Hematopoietic multipotent progenitor cell treated with erythropoietin and hydrocortisone succinate and interleukin-3 and kit ligand, for 15 days (in vitro differentiated cells): ENCODE measurements at regions not wholly inside any gene's neighbourhood (a gene's known extent, or its start where the extent isn't known, plus 50 kb on each side); places are given as distances from the start of the nearest gene placed in this dataset.

Experiments
- DNase-seq: peaks from one replicate; pipeline ENCODE4 v3.0.0-alpha.2; 2015; ENCODE audit warnings: low spot score

DNA sequence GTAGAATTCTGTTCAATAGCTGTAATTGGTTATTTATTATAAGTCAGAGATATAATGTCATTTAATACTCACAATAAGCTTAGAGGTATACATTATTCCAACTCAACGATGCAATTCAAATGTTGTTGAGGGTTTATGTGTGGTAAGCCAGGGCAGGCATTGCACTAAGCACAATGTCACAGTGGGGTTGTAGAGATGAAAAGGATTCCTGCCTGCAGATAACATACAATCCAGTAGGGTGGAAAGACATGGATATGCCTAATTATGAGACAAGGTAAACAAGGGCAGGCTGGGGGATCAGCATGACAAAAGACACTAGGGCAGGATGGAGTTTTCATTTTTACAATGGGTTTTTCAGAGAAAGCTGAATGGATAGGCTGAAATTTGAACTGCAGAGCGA, 98.7 kb upstream of the PALM2AKAP2 start:
- no peak for DNase-seq

DNA sequence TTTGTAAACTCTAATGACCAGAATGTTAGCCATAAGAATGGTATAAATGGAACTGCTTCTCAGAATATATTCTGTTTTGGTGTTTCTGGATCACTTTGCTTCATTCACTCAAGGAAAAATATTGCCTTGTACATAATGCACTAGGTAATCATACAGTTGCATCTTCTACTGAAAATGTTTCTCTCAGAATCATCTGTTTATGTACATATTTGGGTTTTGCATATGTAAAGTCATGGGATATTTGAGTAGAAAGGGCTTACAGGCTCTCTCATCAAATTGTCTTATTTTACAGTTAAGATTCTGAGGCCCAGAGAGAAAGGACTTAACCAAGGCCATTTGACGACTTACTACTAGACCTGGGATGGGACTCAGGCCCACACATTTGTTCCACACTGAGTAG, 97.8 kb upstream of the PALM2AKAP2 start:
- no peak for DNase-seq

GRCh38 chr9:109683521-109683920, 96.5 kb upstream of the PALM2AKAP2 start:
- no peak for DNase-seq

GRCh38 chr9:109689701-109690100, 90.3 kb upstream of the PALM2AKAP2 start:
- DNase-seq: no peak

- DNase-seq: no peak
These were observed 81.0 kb upstream of the PALM2AKAP2 start for GRCh38 chr9:109699019-109699418.

- no peak for DNase-seq
These were observed 75.5 kb upstream of the PALM2AKAP2 start for GRCh38 chr9:109704546-109704945.

DNA sequence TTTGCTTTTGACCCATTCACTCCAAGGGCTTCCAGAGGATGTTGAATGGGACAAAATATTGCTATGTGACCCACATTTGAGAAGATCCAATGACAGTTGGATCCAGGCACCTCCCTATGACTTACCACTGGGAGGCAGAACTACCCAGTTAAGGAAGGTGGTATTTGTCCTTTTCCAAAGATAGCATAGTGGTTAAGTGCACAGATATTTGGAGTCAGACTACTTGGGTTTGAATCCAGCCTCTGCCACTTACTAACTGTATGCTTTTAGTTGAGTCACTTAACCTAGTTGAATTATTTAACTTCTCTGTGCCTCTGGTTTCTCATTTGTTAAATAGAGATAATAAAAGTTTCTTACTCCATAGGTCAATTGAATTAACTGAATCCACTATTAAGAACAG, 74.5 kb upstream of the PALM2AKAP2 start:
- no peak for DNase-seq

DNA sequence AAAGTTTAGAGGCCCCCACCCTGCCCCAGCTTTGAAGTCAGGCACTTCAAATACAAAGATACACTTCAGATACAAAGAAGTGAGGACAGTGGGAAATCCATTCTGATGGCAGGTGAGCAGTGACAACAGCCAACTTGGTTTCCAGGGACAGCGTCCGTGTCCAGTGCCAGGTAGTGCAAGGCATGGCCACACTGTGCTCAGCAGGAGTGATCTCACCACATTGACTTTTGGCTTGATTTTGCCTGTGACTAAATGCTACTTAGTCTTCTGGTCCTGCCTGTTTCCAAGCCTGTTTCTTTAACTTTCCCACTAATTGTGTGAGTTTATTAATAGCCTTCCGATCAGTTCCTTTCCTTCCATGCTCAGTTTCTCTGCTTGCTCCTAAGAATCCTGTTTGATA, 72.6 kb upstream of the PALM2AKAP2 start:
- DNase-seq: no peak

DNA sequence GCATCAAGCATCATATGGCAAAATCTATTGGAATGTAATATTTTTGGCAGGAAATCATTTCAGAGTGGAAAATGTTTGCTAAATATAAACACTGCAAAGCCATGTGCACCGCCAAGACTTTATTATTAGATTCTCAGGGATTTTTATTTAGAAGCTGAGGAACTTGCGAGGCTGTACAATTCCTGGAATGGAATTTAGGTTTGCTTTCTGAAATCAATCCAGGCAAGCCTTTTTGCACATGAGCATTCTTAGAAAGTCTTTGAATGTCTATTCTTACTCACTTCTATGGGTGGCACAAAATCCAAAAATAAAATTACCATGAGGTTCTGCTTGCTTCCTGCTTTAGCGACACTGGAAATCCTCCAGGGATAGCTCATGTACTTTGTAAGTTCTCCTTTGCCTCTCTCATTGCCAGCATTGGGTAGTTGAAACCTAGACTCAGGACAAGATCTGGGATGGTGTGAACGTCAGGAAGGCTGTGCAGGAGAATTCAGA, 71.5 kb upstream of the PALM2AKAP2 start:
- no peak for DNase-seq

DNA sequence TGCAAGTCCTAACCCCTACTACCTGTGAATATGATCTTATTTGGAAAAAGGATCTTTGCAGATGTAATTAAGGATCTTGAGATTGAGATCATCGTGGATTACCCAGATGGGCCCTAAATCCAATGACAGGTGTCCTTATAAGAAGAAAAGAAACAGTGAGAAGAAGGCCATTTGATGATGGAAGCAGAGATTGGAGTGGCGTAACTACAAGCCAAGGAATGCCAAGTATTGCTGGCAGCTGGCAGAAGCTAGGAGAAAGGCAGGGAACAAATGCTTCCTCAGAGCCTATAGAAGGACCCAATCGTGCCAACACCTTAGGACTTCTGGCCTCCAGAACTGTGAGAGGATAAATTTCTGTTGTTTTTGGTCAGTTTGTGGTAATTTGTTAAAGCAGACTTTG, 70.1 kb upstream of the PALM2AKAP2 start:
- no peak for DNase-seq

GRCh38 chr9:109710830-109711229, 69.2 kb upstream of the PALM2AKAP2 start:
- DNase-seq: no peak

DNA sequence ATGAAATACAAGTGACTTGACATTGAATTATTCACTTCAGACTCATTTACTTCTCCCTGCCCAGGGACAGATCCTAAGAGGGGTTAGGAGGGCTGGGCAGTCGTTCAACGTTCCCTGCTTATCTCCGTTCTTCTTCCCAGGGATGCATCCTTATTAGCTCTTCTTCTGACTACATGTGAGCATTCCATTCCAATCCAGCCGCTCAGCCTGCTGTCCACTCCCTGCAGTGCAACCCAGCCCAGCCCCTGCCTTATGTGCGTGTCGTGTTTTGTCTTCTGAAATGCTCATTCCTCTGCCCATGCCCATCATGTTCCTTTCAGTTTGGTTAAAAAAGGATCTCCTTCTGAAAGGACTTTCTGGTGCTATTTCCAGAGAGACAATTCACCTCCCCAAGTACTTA, 64.7 kb upstream of the PALM2AKAP2 start:
- no peak for DNase-seq

- DNase-seq: no peak
These were observed 63.4 kb upstream of the PALM2AKAP2 start for GRCh38 chr9:109716631-109717030.

- DNase-seq: no peak
These were observed 62.7 kb upstream of the PALM2AKAP2 start for GRCh38 chr9:109717342-109717741.

DNA sequence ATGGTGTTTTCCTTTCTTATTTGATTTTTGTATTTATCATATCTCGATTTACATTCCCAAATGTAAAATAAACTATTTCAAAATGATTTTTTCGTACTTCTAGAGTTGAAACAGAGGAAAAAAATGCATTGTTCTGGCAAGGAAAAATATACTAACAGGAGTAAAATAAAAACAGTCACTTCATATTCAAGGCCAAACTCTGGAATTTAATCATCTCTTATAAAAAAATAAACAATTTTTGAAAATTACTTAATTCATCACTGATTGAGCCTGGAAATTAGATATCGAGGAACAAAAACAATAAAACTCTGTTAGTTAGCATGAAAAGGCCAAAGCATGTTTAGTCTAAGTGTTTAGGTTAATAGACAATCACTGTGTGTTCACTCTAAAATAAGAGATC, 61.1 kb upstream of the PALM2AKAP2 start:
- no peak for DNase-seq

DNA sequence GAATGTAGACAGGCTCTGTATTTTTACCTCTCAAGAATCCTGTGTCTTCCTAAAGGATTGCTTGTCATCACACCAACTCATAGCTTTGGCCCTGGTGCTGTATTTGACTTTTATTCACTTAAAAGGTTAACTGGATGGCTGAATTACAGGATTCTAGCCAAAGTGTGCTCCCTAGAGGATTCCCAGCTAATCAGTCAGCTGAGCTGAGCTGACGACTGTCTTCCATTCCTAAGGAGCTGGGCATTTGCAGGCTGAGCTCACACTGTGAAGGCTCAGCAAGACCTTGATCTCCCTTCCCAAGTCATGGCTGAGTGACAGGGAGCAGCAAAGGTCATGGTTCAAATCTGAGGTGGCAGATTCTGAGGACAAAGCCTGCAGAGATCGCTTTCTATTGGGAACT, 59.0 kb upstream of the PALM2AKAP2 start:
- no peak for DNase-seq

GRCh38 chr9:109722007-109722406, 58.0 kb upstream of the PALM2AKAP2 start:
- no peak for DNase-seq

GRCh38 chr9:109723781-109724180, 56.2 kb upstream of the PALM2AKAP2 start:
- DNase-seq: no peak

- DNase-seq: no peak
These were observed 54.5 kb upstream of the PALM2AKAP2 start for GRCh38 chr9:109725460-109725859.

- DNase-seq: no peak
These were observed 53.9 kb upstream of the PALM2AKAP2 start for GRCh38 chr9:109726119-109726518.

- DNase-seq: no peak
These were observed 51.2 kb upstream of the PALM2AKAP2 start for GRCh38 chr9:109728686-109729300.

- no peak for DNase-seq
These were observed 50.5 kb upstream of the PALM2AKAP2 start for GRCh38 chr9:109729513-109729912.
